ENCODE measurements at regions not wholly inside any gene's neighbourhood (a gene's known extent, or its start where the extent isn't known, plus 50 kb on each side); places are given as distances from the start of the nearest gene placed in this dataset.

DNA sequence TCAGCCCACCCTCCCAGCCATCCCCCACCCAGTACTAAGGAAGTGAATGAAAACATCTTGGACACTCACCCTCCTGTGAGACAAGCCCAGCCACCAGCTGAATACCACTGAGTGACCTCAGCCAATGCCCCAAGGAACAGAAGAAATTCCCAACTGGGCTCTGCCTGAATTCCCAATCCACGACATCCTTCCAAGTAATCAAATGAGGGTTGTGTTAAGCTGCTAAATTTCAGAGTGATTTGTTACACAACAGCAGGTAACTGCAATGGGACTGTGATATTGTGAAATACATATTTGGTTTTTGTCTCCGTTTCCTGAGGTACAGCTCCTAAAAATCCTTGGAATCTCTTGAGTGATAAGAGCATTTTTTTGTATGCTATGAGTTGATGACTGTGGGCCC lies 578.7 kb upstream of the CDH11 start:
- TF ChIP-seq POLR2A (IDR thresholded peaks at IDR 0.05; ENCODE audit: low read depth) = no peak
- TF ChIP-seq, protein P1, sequence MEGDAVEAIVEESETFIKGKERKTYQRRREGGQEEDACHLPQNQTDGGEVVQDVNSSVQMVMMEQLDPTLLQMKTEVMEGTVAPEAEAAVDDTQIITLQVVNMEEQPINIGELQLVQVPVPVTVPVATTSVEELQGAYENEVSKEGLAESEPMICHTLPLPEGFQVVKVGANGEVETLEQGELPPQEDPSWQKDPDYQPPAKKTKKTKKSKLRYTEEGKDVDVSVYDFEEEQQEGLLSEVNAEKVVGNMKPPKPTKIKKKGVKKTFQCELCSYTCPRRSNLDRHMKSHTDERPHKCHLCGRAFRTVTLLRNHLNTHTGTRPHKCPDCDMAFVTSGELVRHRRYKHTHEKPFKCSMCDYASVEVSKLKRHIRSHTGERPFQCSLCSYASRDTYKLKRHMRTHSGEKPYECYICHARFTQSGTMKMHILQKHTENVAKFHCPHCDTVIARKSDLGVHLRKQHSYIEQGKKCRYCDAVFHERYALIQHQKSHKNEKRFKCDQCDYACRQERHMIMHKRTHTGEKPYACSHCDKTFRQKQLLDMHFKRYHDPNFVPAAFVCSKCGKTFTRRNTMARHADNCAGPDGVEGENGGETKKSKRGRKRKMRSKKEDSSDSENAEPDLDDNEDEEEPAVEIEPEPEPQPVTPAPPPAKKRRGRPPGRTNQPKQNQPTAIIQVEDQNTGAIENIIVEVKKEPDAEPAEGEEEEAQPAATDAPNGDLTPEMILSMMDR (IDR thresholded peaks at IDR 0.05) = no peak
- no peak for TF ChIP-seq EP300 (IDR thresholded peaks at IDR 0.05)
- TF ChIP-seq POLR2AphosphoS5 (IDR thresholded peaks at IDR 0.05) = no peak
